PC-9 (cell line): ENCODE measurements at regions not wholly inside any gene's neighbourhood (a gene's known extent, or its start where the extent isn't known, plus 50 kb on each side); places are given as distances from the start of the nearest gene placed in this dataset.

Experiments used
- BruUV-seq: library from RNA; stranded (reverse); fragments of 400-500 nt; replicated peaks from 2 replicates; lab custom pipeline; 2021; lab: Mats Ljungman, UMichigan
- CTCF ChIA-PET: fragments of 300-600 bp; sonication (Branson Sonifier 250); formaldehyde crosslinking; loops from one replicate; lab custom pipeline; 2022; ENCODE audit warnings: antibody characterized with exemption; lab: Charles Lee
- POLR2A ChIA-PET: fragments of 300-600 bp; sonication (Branson Sonifier 250); formaldehyde crosslinking; loops from one replicate; lab custom pipeline; 2022; ENCODE audit warnings: antibody characterized with exemption; ENCODE audit not compliant: unreplicated experiment; lab: Charles Lee
- DNase-seq, 2 experiments: peaks; one replicate each; pipeline versions ENCODE4 v3.0.0 to v3.0.0-alpha.2; 2015 to 2022; ENCODE audit warnings: mixed read lengths in 1 of 2
- H2AFZ ChIP-seq: fragments of 200-600 bp; sonication (generic); 2 replicates; pipeline ENCODE4 v1.8.1; 2017; ENCODE audit warnings: antibody characterized with exemption
- H3F3A ChIP-seq: fragments of 200-600 bp; sonication (generic); 2 replicates; pipeline ENCODE4 v1.8.1; 2017; ENCODE audit warnings: antibody characterized with exemption, mild to moderate bottlenecking, low read depth; ENCODE audit not compliant: insufficient read depth
- H3K27ac ChIP-seq: fragments of 200-600 bp; sonication (generic); 2 replicates; pipeline ENCODE4 v1.6.1; 2016; ENCODE audit warnings: mixed run types
- H3K27me3 ChIP-seq: fragments of 200-600 bp; sonication (generic); 2 replicates; pipeline ENCODE4 v1.6.1; 2016; ENCODE audit warnings: low read depth, mixed run types; ENCODE audit not compliant: insufficient read depth
- H3K36me3 ChIP-seq: fragments of 200-600 bp; sonication (generic); 2 replicates; pipeline ENCODE4 v1.6.1; 2016; ENCODE audit warnings: low read depth, mixed run types
- H3K4me1 ChIP-seq: fragments of 200-600 bp; sonication (generic); replicated peaks from 2 replicates; pipeline ENCODE4 v1.6.1; 2016; ENCODE audit warnings: mixed run types; ENCODE audit not compliant: insufficient read depth
- H3K4me2 ChIP-seq: fragments of 200-600 bp; sonication (generic); 2 replicates; pipeline ENCODE4 v1.6.1; 2017; ENCODE audit warnings: mixed run types
- H3K4me3 ChIP-seq: fragments of 200-600 bp; sonication (generic); 2 replicates; pipeline ENCODE4 v1.6.1; 2016; ENCODE audit warnings: mixed run types
- H3K79me2 ChIP-seq: fragments of 200-600 bp; sonication (generic); 2 replicates; pipeline ENCODE4 v1.6.1; 2017; ENCODE audit warnings: low read depth, mixed run types
- H3K9me2 ChIP-seq: fragments of 200-600 bp; sonication (generic); 2 replicates; pipeline ENCODE4 v1.8.1; 2017; ENCODE audit warnings: mild to moderate bottlenecking; ENCODE audit not compliant: insufficient read depth
- H3K9me3 ChIP-seq: fragments of 200-600 bp; sonication (generic); 2 replicates; pipeline ENCODE4 v1.8.1; 2016; ENCODE audit warnings: low read depth; ENCODE audit not compliant: insufficient read depth
- H4K20me1 ChIP-seq: fragments of 200-600 bp; sonication (generic); 2 replicates; pipeline ENCODE4 v1.8.1; 2017; ENCODE audit not compliant: insufficient read depth
- CTCF ChIP-seq: fragments of 200-600 bp; sonication (generic); conservative IDR thresholded peaks from 2 replicates; pipeline ENCODE4 v1.6.1; 2017; ENCODE audit warnings: mixed run types, antibody characterized with exemption, mild to moderate bottlenecking, moderate library complexity
- EZH2 ChIP-seq: fragments of 200-600 bp; sonication (generic); IDR thresholded peaks from 2 replicates; pipeline ENCODE4 v1.8.0; 2017; ENCODE audit warnings: antibody characterized with exemption, low read depth
- intact Hi-C: fragments of 100-400 bp; cut with micrococcal nuclease; formaldehyde crosslinking; loops from one replicate; pipeline ENCODE4 v1.10.0; 2022; ENCODE audit not compliant: unreplicated experiment

- intact Hi-C loops, result no loop called here
- no peaks in the 10 kb centered on the region for H4K20me1 ChIP-seq
- no TSS peak for BruUV-seq
- H3K9me2 ChIP-seq, result no peaks in the 10 kb centered on the region
- TF ChIP-seq CTCF (no peak), EZH2 (no peak)
- no peak overlapping the region for H3K4me2 ChIP-seq
- H3K27me3 ChIP-seq, result no peaks in the 10 kb centered on the region
- peaks cover 4% of the 10 kb centered on the region; the same call in 1 of the 2 replicates for H3K9me3 ChIP-seq
- POLR2A ChIA-PET, result no interaction called here
- H3K4me3 ChIP-seq, result no peak overlapping the region
- H3K79me2 ChIP-seq, result no peaks in the 10 kb centered on the region
- no peak for DNase-seq
- H3K36me3 ChIP-seq, result no peaks in the 10 kb centered on the region
- no peaks in the 10 kb centered on the region for H3F3A ChIP-seq
- CTCF ChIA-PET, result no interaction called here
- H2AFZ ChIP-seq, result no peak overlapping the region
- no peaks in the 10 kb centered on the region for H3K4me1 ChIP-seq
- H3K27ac ChIP-seq, result no peak overlapping the region
Measured at GRCh38 chr10:62684911-62685310, 119.6 kb upstream of the ADO start.

DNA sequence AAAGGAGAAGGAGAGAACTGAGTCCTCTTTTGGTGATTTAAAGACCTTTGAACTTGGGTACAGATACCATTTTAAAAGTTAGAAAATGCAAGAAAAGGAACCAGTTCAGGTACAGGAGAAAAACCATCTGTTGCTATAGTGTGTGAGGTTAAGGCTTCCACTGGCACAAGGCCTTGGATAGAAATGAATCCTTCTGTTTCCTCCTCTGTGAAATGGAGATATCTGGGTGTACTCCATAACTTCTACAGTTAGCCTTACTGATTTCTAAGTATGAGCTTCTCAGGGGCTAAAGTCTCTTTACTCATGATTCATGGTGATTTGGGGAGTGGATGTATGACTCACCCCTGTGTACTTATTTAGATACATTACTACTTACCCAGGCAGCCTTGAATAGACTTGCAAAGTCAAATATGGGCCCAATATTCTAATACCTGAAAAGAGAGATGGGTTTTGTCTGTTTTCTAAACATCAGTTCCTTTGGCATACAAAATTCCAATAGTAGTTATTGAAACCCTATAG, 117.2 kb upstream of the ADO start:
- Histone ChIP-seq H3K9me2 (no peaks in the 10 kb centered on the region), H3K79me2 (no peaks in the 10 kb centered on the region), H3K4me1 (no peaks in the 10 kb centered on the region), H4K20me1 (no peaks in the 10 kb centered on the region), H3K9me3 (peaks cover 4% of the 10 kb centered on the region; the same call in 1 of the 2 replicates), H3K36me3 (no peaks in the 10 kb centered on the region), H3K27ac (no peak overlapping the region), H3F3A (no peaks in the 10 kb centered on the region), H3K4me2 (no peak overlapping the region), H3K4me3 (no peak overlapping the region), H3K27me3 (no peaks in the 10 kb centered on the region), H2AFZ (no peak overlapping the region)
- TF ChIP-seq CTCF (no peak), EZH2 (no peak)
- intact Hi-C loops, result no loop called here
- ChIA-PET POLR2A (no interaction called here), CTCF (no interaction called here)
- BruUV-seq, result no TSS peak
- DNase-seq, result no peak

- Histone ChIP-seq H3K4me3 (no peak overlapping the region), H4K20me1 (no peaks in the 10 kb centered on the region), H3K79me2 (no peaks in the 10 kb centered on the region), H3K4me2 (no peak overlapping the region), H3K27me3 (no peaks in the 10 kb centered on the region), H3K27ac (no peak overlapping the region), H3K36me3 (no peaks in the 10 kb centered on the region), H3K9me3 (peaks cover 4% of the 10 kb centered on the region; the same call in 1 of the 2 replicates), H3F3A (no peaks in the 10 kb centered on the region), H2AFZ (no peak overlapping the region), H3K4me1 (no peaks in the 10 kb centered on the region), H3K9me2 (no peaks in the 10 kb centered on the region)
- CTCF ChIA-PET, result no interaction called here
- BruUV-seq, result no TSS peak
- POLR2A ChIA-PET, result no interaction called here
- intact Hi-C loops, result no loop called here
- TF ChIP-seq EZH2, result no peak
- no peak for TF ChIP-seq CTCF
- no peak for DNase-seq
Measured at GRCh38 chr10:62688971-62689700, 115.4 kb upstream of the ADO start.
